SK-N-SH (cell line): ENCODE measurements at regions not wholly inside any gene's neighbourhood (a gene's known extent, or its start where the extent isn't known, plus 50 kb on each side); places are given as distances from the start of the nearest gene placed in this dataset.

ENCODE experiments used
- CTCF ChIA-PET: fragments of 300-600, 350-600 bp; formaldehyde crosslinking; extraction: SDS; loops from one replicate; lab custom pipeline; 2021; lab: Yijun Ruan, JAX
- POLR2A ChIA-PET: fragments of 350-600 bp; sonication (Branson Sonifier 250); formaldehyde crosslinking; extraction: SDS; loops from one replicate; lab custom pipeline; 2020; ENCODE audit warnings: antibody characterized with exemption, inconsistent platforms; lab: Yijun Ruan, JAX
- DNase-seq: peaks from one replicate; pipeline ENCODE4 v3.0.0; 2012
- H2AFZ ChIP-seq: fragments of 200-600 bp; sonication (generic); 2 replicates; pipeline ENCODE4 v1.8.1; 2016; ENCODE audit warnings: antibody characterized with exemption, mild to moderate bottlenecking, low read depth
- H3F3A ChIP-seq: fragments of 200-600 bp; sonication (generic); replicated peaks from 2 replicates; pipeline ENCODE3; 2016; ENCODE audit warnings: antibody characterized with exemption, mild to moderate bottlenecking; ENCODE audit not compliant: insufficient read depth
- H3K27ac ChIP-seq, 2 experiments: fragments of 200-500 bp in 1 of 2; fragments of 200-600 bp in 1 of 2; sonication (Bioruptor generic) in 1 of 2; sonication (generic), shearing (Covaris generic) in 1 of 2; 2 replicates each; pipeline versions ENCODE4 v1.5.1 to v1.6.1; 2014 to 2016; ENCODE audit warnings: low read depth in 2 of 2, inconsistent platforms in 1 of 2, low read length in 1 of 2, mild to moderate bottlenecking in 1 of 2, mixed read lengths in 1 of 2
- H3K27me3 ChIP-seq: fragments of 200-600 bp; sonication (generic), shearing (Covaris generic); 2 replicates; pipeline ENCODE4 v1.6.1; 2016; ENCODE audit warnings: mixed run types; ENCODE audit not compliant: insufficient read depth
- H3K36me3 ChIP-seq, 2 experiments: fragments of 200-500 bp in 1 of 2; fragments of 200-600 bp in 1 of 2; sonication (Bioruptor generic) in 1 of 2; sonication (generic) in 1 of 2; replicated peaks in 1 of 2; 2 replicates each; pipeline versions ENCODE3 to v1.5.1; 2014 to 2016; ENCODE audit warnings: low read length in 1 of 2, mild to moderate bottlenecking in 1 of 2; ENCODE audit not compliant: insufficient read depth in 2 of 2, control insufficient read depth in 1 of 2
- H3K4me1 ChIP-seq, 2 experiments: fragments of 200-500 bp in 1 of 2; fragments of 200-600 bp in 1 of 2; sonication (Bioruptor generic) in 1 of 2; sonication (generic), shearing (Covaris generic) in 1 of 2; 2 replicates each; pipeline versions ENCODE4 v1.5.1 to v1.6.1; 2014 to 2016; ENCODE audit warnings: low read depth in 1 of 2, low read length in 1 of 2, mixed run types in 1 of 2; ENCODE audit not compliant: insufficient read depth in 2 of 2, control insufficient read depth in 1 of 2
- H3K4me2 ChIP-seq: fragments of 200-600 bp; sonication (generic), shearing (Covaris generic); 2 replicates; pipeline ENCODE4 v1.6.1; 2017; ENCODE audit warnings: mixed run types
- H3K4me3 ChIP-seq, 2 experiments: fragments of 200-500 bp in 1 of 2; fragments of 200-600 bp in 1 of 2; sonication (Bioruptor generic) in 1 of 2; sonication (generic), shearing (Covaris generic) in 1 of 2; 2 replicates each; pipeline versions ENCODE4 v1.5.1 to v1.8.1; 2014 to 2016; ENCODE audit warnings: low read depth in 2 of 2, inconsistent platforms in 1 of 2, low read length in 1 of 2, mild to moderate bottlenecking in 1 of 2, mixed read lengths in 1 of 2, moderate library complexity in 1 of 2
- H3K79me2 ChIP-seq: fragments of 200-600 bp; sonication (generic); 2 replicates; pipeline ENCODE4 v1.8.1; 2017; ENCODE audit warnings: mild to moderate bottlenecking; ENCODE audit not compliant: insufficient read depth
- H3K9ac ChIP-seq: fragments of 200-600 bp; sonication (generic); 2 replicates; pipeline ENCODE4 v1.6.1; 2017; ENCODE audit warnings: mixed run types
- H3K9me2 ChIP-seq: fragments of 200-600 bp; sonication (generic); 2 replicates; pipeline ENCODE4 v1.6.1; 2017; ENCODE audit warnings: mixed run types
- H3K9me3 ChIP-seq: fragments of 200-600 bp; sonication (generic); 2 replicates; pipeline ENCODE4 v1.6.1; 2017; ENCODE audit warnings: mixed run types, mild to moderate bottlenecking, moderate library complexity
- H4K20me1 ChIP-seq: fragments of 200-600 bp; sonication (generic); 2 replicates; pipeline ENCODE4 v1.6.1; 2017; ENCODE audit warnings: mild to moderate bottlenecking, mixed run types; ENCODE audit not compliant: insufficient read depth
- CTCF ChIP-seq: fragments of 200-600 bp; sonication (generic); IDR thresholded peaks from 2 replicates; pipeline ENCODE4 v1.6.1; 2017; ENCODE audit warnings: antibody characterized with exemption, mild to moderate bottlenecking, moderate library complexity
- FOXM1 ChIP-seq: IDR thresholded peaks from 2 replicates; pipeline ENCODE4 v1.4.0; 2012; ENCODE audit warnings: low read depth, mild to moderate bottlenecking
- GATA2 ChIP-seq: sonication (generic); formaldehyde crosslinking; IDR thresholded peaks from 2 replicates; pipeline ENCODE4 v1.5.0; 2020; ENCODE audit warnings: mild to moderate bottlenecking, missing genetic modification reagents
- JUND ChIP-seq: IDR thresholded peaks from 2 replicates; pipeline ENCODE4 v1.4.0; 2012
- MXI1 ChIP-seq: IDR thresholded peaks from 2 replicates; pipeline ENCODE4 v1.6.1; 2012; ENCODE audit warnings: mild to moderate bottlenecking, low read depth, low read length, improper control_type of control experiment
- NFIC ChIP-seq: IDR thresholded peaks from 2 replicates; pipeline ENCODE4 v1.4.0; 2012; ENCODE audit warnings: borderline replicate concordance
- RAD21 ChIP-seq: IDR thresholded peaks from 2 replicates; pipeline ENCODE4 v1.6.1; 2012; ENCODE audit warnings: mild to moderate bottlenecking, low read length
- RFX5 ChIP-seq: IDR thresholded peaks from 2 replicates; pipeline ENCODE4 v1.6.1; 2012; ENCODE audit warnings: mild to moderate bottlenecking, improper control_type of control experiment, low read length
- RXRA ChIP-seq: IDR thresholded peaks from 2 replicates; pipeline ENCODE4 v1.4.0; 2012; ENCODE audit warnings: low read depth, mild to moderate bottlenecking, borderline replicate concordance
- SIN3A ChIP-seq: IDR thresholded peaks from 2 replicates; pipeline ENCODE4 v1.6.1; 2012; ENCODE audit warnings: low read depth, mild to moderate bottlenecking, low read length, moderate library complexity, borderline replicate concordance
- SMC3 ChIP-seq: IDR thresholded peaks from 2 replicates; pipeline ENCODE4 v1.6.1; 2012; ENCODE audit warnings: low read depth, low read length, improper control_type of control experiment
- TAF1 ChIP-seq: IDR thresholded peaks from 2 replicates; pipeline ENCODE4 v1.6.1; 2012; ENCODE audit warnings: low read depth, mild to moderate bottlenecking, low read length, moderate library complexity, borderline replicate concordance
- TCF12 ChIP-seq: IDR thresholded peaks from 2 replicates; pipeline ENCODE4 v1.4.0; 2012
- TEAD4 ChIP-seq: IDR thresholded peaks from 2 replicates; pipeline ENCODE4 v1.4.0; 2012; ENCODE audit warnings: mild to moderate bottlenecking, borderline replicate concordance; ENCODE audit not compliant: insufficient read depth
- YY1 ChIP-seq: IDR thresholded peaks from 2 replicates; pipeline ENCODE4 v1.4.0; 2012; ENCODE audit warnings: low read depth, mild to moderate bottlenecking
- WGBS: methylation state at CpG from one replicate; pipeline ENCODE4 v1.1.6; 2017; ENCODE audit warnings: low lambda C conversion rate; 5-methylcytosine and 5-hydroxymethylcytosine counted together
- TF ChIP-seq, protein P1 (sequence below): fragments of 150-350 bp; IDR thresholded peaks from 2 replicates; pipeline ENCODE4 v1.6.1; 2017; ENCODE audit warnings: antibody characterized with exemption, low read length, low read depth, borderline replicate concordance
- TF ChIP-seq, protein P2 (sequence below): IDR thresholded peaks from 2 replicates; pipeline ENCODE4; 2012
- TF ChIP-seq, protein P3 (sequence below): IDR thresholded peaks from 2 replicates; pipeline ENCODE4 v1.4.0; 2012; ENCODE audit warnings: low read depth, borderline replicate concordance
- TF ChIP-seq, protein P4 (sequence below): IDR thresholded peaks from 2 replicates; pipeline ENCODE4 v1.4.0; 2012; ENCODE audit warnings: low read depth, borderline replicate concordance

DNA sequence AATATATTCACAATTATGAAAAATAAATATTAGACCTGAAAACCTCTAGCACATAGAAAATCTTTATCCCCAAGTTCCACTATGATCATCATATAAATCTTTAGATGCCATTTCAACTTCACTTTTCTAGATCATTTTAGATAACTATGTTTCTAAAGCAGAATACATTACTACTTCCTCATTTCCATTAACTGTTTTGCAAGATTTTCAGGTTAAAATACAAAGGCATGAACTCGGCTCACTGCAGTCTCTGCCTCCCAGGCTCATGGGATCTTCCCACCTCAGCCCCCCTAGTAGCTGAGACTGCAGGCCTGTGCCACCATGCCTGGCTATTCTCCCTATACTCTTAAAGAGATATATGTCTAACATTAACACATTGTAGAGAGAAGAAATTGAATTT is 1365.9 kb upstream of the AGA start:
- no peak overlapping the region for H3K4me3 ChIP-seq
- no peaks in the 10 kb centered on the region for H4K20me1 ChIP-seq
- H3K9me3 ChIP-seq = no peaks in the 10 kb centered on the region
- no peak overlapping the region for H3K4me2 ChIP-seq
- no peaks in the 10 kb centered on the region for H3K36me3 ChIP-seq
- no peak for TF ChIP-seq RXRA
- no peak for TF ChIP-seq JUND
- no peak for TF ChIP-seq MXI1
- TF ChIP-seq TAF1 = no peak
- TF ChIP-seq, protein P1, sequence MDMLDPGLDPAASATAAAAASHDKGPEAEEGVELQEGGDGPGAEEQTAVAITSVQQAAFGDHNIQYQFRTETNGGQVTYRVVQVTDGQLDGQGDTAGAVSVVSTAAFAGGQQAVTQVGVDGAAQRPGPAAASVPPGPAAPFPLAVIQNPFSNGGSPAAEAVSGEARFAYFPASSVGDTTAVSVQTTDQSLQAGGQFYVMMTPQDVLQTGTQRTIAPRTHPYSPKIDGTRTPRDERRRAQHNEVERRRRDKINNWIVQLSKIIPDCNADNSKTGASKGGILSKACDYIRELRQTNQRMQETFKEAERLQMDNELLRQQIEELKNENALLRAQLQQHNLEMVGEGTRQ = no peak
- TF ChIP-seq SIN3A = no peak
- TF ChIP-seq GATA2 (CRISPR knock-in tag) = no peak
- TF ChIP-seq, protein P2, sequence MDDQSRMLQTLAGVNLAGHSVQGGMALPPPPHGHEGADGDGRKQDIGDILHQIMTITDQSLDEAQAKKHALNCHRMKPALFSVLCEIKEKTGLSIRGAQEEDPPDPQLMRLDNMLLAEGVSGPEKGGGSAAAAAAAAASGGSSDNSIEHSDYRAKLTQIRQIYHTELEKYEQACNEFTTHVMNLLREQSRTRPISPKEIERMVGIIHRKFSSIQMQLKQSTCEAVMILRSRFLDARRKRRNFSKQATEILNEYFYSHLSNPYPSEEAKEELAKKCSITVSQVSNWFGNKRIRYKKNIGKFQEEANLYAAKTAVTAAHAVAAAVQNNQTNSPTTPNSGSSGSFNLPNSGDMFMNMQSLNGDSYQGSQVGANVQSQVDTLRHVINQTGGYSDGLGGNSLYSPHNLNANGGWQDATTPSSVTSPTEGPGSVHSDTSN = no peak
- no peak for TF ChIP-seq YY1
- TF ChIP-seq RAD21 = no peak
- TF ChIP-seq, protein P3, sequence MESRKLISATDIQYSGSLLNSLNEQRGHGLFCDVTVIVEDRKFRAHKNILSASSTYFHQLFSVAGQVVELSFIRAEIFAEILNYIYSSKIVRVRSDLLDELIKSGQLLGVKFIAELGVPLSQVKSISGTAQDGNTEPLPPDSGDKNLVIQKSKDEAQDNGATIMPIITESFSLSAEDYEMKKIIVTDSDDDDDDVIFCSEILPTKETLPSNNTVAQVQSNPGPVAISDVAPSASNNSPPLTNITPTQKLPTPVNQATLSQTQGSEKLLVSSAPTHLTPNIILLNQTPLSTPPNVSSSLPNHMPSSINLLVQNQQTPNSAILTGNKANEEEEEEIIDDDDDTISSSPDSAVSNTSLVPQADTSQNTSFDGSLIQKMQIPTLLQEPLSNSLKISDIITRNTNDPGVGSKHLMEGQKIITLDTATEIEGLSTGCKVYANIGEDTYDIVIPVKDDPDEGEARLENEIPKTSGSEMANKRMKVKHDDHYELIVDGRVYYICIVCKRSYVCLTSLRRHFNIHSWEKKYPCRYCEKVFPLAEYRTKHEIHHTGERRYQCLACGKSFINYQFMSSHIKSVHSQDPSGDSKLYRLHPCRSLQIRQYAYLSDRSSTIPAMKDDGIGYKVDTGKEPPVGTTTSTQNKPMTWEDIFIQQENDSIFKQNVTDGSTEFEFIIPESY = no peak
- TF ChIP-seq NFIC = no peak
- TF ChIP-seq TCF12 = no peak
- no peak for TF ChIP-seq SMC3
- no peak for TF ChIP-seq RFX5
- ChIA-PET CTCF (no interaction called here), POLR2A (no interaction called here)
- no peak for DNase-seq
- WGBS = 0% methylated on average over 1 of the region's 1 CpG
- H2AFZ ChIP-seq = no peak overlapping the region
- no peaks in the 10 kb centered on the region for H3K4me1 ChIP-seq
- H3K27ac ChIP-seq = no peak overlapping the region
- H3K9me2 ChIP-seq = no peaks in the 10 kb centered on the region
- no peak overlapping the region for H3K9ac ChIP-seq
- H3F3A ChIP-seq = no peaks in the 10 kb centered on the region
- H3K79me2 ChIP-seq = no peaks in the 10 kb centered on the region
- H3K27me3 ChIP-seq = no peaks in the 10 kb centered on the region

- H3K9ac ChIP-seq = no peak overlapping the region
- no peaks in the 10 kb centered on the region for H3K9me3 ChIP-seq
- DNase-seq = no peak
- no peak overlapping the region for H3K4me2 ChIP-seq
- ChIA-PET POLR2A (no interaction called here), CTCF (no interaction called here)
- H4K20me1 ChIP-seq = no peaks in the 10 kb centered on the region
- H3K36me3 ChIP-seq = no peaks in the 10 kb centered on the region
- no peak overlapping the region for H2AFZ ChIP-seq
- WGBS = 52% methylated on average over 2 of the region's 2 CpGs
- no peaks in the 10 kb centered on the region for H3K79me2 ChIP-seq
- H3K27me3 ChIP-seq = no peaks in the 10 kb centered on the region
- H3K9me2 ChIP-seq = no peaks in the 10 kb centered on the region
- no peaks in the 10 kb centered on the region for H3F3A ChIP-seq
- no peak overlapping the region for H3K27ac ChIP-seq
- H3K4me3 ChIP-seq = no peak overlapping the region
- no peaks in the 10 kb centered on the region for H3K4me1 ChIP-seq
- TF ChIP-seq RFX5 (no peak), CTCF (no peak), SMC3 (no peak), FOXM1 (no peak), TEAD4 (no peak), GATA2 (CRISPR knock-in tag) (no peak), TAF1 (no peak)
- TF ChIP-seq, protein P2 = no peak
- TF ChIP-seq, protein P4, sequence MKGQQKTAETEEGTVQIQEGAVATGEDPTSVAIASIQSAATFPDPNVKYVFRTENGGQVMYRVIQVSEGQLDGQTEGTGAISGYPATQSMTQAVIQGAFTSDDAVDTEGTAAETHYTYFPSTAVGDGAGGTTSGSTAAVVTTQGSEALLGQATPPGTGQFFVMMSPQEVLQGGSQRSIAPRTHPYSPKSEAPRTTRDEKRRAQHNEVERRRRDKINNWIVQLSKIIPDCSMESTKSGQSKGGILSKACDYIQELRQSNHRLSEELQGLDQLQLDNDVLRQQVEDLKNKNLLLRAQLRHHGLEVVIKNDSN = no peak
- TF ChIP-seq, protein P1 = no peak
Observed at GRCh38 chr4:178809921-178810320, 1367.7 kb upstream of the AGA start.
